ENCODE measurements at regions not wholly inside any gene's neighbourhood (a gene's known extent, or its start where the extent isn't known, plus 50 kb on each side); places are given as distances from the start of the nearest gene placed in this dataset.
"Not testable (repeated sequence)": the region's sequence is repeated elsewhere in the genome, so short reads cannot be mapped to it uniquely, and the experiment has no call there.

DNA sequence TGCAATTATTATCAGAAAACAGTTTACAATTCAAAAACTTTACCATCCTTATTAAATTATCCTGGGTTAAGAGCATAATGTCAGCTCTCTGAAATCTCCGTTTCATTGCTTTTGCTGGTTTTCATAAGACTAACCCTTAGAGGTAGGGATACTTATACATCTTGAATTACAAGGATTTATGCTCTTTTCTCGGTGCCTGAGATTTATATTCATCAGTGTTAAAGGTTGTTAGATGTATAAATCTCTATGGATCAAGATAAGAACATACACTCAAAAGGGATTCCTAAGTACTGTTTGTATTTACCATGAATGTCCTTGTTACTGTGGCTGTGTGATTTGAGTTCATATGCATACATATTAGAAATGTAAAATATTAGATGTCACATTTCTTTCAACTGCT, 684.7 kb downstream of the EFNA5 start:
- no peak for DNase-seq (ENCODE audit: extremely low read depth, low read depth)
- H3K4me3 ChIP-seq (replicated peaks; ENCODE audit: low read depth, low read length) = no peak overlapping the region
- TF ChIP-seq CTCF (IDR thresholded peaks at IDR 0.05; ENCODE audit: low read depth, low read length, missing control alignments) = no peak

- no peak for TF ChIP-seq CTCF (IDR thresholded peaks at IDR 0.05; ENCODE audit: low read depth, low read length, missing control alignments)
- no peak for DNase-seq (ENCODE audit: extremely low read depth, low read depth)
- no peak overlapping the region for H3K4me3 ChIP-seq (replicated peaks; ENCODE audit: low read depth, low read length)
Observed at GRCh38 chr5:106985174-106985573, 685.6 kb downstream of the EFNA5 start.

GRCh38 chr5:106979178-106979577, 691.6 kb downstream of the EFNA5 start:
- H3K4me3 ChIP-seq (replicated peaks; ENCODE audit: low read depth, low read length); DNase-seq (ENCODE audit: extremely low read depth, low read depth): not testable (repeated sequence)

DNA sequence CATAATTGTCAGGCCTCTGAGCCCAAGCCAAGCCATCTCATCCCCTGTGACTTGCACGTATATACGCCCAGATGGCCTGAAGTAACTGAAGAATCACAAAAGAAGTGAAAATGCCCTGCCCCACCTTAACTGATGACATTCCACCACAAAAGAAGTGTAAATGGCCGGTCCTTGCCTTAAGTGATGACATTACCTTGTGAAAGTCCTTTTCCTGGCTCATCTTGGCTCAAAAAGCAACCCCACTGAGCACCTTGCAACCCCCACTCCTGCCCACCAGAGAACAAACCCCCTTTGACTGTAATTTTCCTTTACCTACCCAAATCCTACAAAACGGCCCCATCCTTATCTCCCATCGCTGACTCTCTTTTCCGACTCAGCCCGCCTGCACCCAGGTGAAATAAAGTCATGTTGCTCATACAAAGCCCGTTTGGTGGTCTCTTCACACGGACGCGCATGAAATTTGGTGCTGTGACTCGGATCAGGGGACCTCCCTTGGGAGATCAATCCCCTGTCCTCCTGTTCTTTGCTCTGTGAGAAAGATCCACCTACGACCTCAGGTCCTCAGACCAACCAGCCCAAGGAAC, 692.1 kb downstream of the EFNA5 start:
- DNase-seq (ENCODE audit: extremely low read depth, low read depth); H3K4me3 ChIP-seq (replicated peaks; ENCODE audit: low read depth, low read length): not testable (repeated sequence)

- DNase-seq (ENCODE audit: extremely low read depth, low read depth) = no peak
Observed at GRCh38 chr5:106976363-106976762, 694.4 kb downstream of the EFNA5 start.

DNA sequence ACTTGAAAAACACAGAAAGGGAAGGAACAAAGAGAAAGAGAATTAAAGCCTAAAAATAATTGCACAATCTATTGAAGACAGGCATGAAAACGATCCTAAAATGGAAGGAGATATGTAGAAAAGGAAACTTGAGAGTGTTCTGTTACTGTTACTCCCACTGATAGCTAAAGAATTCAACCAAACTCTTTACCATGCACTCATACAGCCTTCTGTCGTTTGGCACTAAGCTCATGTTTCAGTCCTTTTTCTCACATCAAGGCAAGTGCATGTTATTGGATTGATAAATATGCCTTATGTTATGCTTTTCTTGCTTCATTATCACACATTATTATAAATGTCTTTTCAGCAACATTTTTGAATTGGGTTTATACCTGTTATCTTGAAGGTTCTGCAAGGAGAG, 696.5 kb downstream of the EFNA5 start:
- TF ChIP-seq CTCF (IDR thresholded peaks at IDR 0.05; ENCODE audit: low read depth, low read length, missing control alignments) = no peak
- DNase-seq (ENCODE audit: extremely low read depth, low read depth) = no peak
- no peak overlapping the region for H3K4me3 ChIP-seq (replicated peaks; ENCODE audit: low read depth, low read length)

More at GRCh38 chr5:106976363-106976762, 694.4 kb downstream of the EFNA5 start:
- no peak overlapping the region for H3K4me3 ChIP-seq (replicated peaks; ENCODE audit: low read depth, low read length)
- no peak for TF ChIP-seq CTCF (IDR thresholded peaks at IDR 0.05; ENCODE audit: low read depth, low read length, missing control alignments)

- no peak for DNase-seq (ENCODE audit: extremely low read depth, low read depth)
- TF ChIP-seq CTCF (IDR thresholded peaks at IDR 0.05; ENCODE audit: low read depth, low read length, missing control alignments) = no peak
- no peak overlapping the region for H3K4me3 ChIP-seq (replicated peaks; ENCODE audit: low read depth, low read length)
Observed at GRCh38 chr5:106966686-106967315, 703.9 kb downstream of the EFNA5 start.

GRCh38 chr5:106964132-106964531, 706.6 kb downstream of the EFNA5 start:
- H3K4me3 ChIP-seq (replicated peaks; ENCODE audit: low read depth, low read length) = no peak overlapping the region
- no peak for DNase-seq (ENCODE audit: extremely low read depth, low read depth)
- TF ChIP-seq CTCF (IDR thresholded peaks at IDR 0.05; ENCODE audit: low read depth, low read length, missing control alignments) = no peak

Measured in HFF-Myc (cell line).